ENCODE measurements at regions not wholly inside any gene's neighbourhood (a gene's known extent, or its start where the extent isn't known, plus 50 kb on each side); places are given as distances from the start of the nearest gene placed in this dataset.

- TF ChIP-seq POLR2A (IDR thresholded peaks at IDR 0.05): no peak
- TF ChIP-seq CTCF (IDR thresholded peaks at IDR 0.05 in 4 of 5, conservative IDR thresholded peaks at IDR 0.05 in 1 of 5): no peak
Observed at GRCh38 chr12:126811391-126811790, 1455.6 kb upstream of the TMEM132C start.

Data from gastrocnemius medialis (tissue), 4 donors.